IPS-NIHi7 (cell line): ENCODE measurements at regions not wholly inside any gene's neighbourhood (a gene's known extent, or its start where the extent isn't known, plus 50 kb on each side); places are given as distances from the start of the nearest gene placed in this dataset.
"Not testable (repeated sequence)": the region's sequence is repeated elsewhere in the genome, so short reads cannot be mapped to it uniquely, and the experiment has no call there.

Experiments
- DNase-seq: peaks from one replicate; pipeline ENCODE4 v3.0.0; 2012; ENCODE audit warnings: mixed read lengths; ENCODE audit errors: extremely low spot score

- DNase-seq, result no peak
Observed at GRCh38 chr1:222946436-222946835, 131.6 kb downstream of the DISP1 start.

DNA sequence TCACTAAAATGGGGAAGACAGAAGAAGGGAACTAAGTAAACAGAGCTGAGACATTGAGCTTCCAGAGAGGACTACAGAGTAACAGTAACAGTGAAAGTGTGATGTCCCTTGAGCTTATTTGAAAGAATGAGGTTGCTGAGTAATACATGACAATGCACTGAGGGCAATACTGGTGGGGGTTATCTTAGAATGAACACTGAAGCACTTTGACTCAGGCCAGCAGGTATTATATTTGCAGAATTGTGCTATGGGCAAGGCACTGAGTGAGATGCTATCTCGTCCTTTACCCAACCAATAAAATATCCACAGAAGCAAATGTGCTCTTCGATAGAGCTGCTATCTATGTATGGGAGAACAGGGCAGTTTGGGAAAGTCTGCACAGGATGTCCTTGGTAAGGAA lies 133.2 kb downstream of the DISP1 start:
- DNase-seq, result no peak

DNA sequence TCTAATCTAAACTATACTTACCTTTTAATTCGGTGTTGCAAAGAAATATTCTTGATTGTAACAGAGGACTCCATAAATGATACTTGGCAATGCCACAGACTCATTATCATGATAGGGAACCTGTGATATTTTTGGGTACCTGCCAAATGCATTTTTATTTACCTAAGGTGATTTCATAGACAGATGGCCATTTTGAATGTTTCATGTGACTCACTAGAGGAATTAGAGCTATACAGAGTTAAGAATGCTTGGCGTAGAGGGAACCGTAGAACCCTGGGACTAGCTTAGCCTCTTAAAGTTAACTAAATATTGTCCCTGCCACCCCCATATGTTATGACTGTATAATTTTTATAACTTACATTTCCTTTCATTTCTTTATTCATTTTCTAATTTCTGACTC lies 136.1 kb downstream of the DISP1 start:
- no peak for DNase-seq

DNA sequence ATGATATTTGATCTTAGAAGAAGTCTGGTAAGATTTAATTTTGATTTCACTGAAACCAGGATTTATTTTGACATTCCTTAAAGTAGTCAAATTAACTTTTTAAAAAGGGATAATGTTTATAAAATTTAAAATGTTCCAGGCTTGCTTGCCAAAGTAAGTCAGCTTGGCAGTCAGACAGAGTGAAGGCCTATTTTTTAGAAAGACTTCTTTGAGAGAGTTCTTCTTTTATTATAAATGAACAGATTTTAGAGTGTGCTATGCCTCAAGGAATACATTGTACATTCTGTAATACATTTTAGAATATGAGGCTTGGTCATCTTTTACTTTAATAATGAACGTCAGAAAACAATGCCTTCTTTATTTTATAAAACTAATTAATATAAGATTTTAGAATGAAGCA lies 138.7 kb downstream of the DISP1 start:
- no peak for DNase-seq

DNA sequence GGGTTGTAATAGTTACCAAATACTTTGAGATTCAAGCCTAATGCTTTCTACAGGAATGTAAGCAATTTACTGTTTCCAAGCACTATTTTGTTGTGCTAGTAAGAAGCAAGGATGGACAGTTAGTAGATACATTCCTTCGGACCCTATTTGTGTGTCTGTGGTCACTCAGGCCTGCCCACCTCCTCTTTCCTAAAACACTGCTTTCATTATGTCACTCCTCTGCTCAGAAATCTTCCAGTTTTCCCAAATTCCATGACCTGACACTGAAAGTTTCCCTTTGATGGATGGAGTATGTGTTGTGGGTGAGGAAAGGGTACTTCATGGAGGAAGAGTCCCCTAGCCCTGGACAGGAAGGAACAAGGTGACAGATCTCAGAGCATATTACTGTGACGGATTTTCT lies 141.1 kb downstream of the DISP1 start:
- DNase-seq, result no peak

DNA sequence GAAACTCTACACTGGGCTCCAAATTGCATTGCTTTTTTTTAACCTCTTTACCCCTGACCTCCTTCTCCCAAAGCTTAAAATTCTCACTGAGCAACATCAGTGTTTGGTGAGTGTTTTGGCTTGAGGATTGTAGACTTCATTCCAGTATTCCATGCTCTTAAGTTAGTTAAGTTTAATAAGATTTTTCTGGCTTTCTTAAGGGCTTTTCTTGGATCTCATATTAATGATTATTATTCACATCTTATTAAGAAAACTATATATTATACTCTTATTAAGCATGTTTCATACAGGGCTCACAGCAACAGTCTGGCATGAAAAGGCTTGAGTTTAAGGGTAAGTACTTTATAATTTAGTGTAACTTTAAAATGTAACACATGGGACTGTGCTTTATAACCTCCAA lies 141.8 kb downstream of the DISP1 start:
- DNase-seq, result no peak

GRCh38 chr1:222967466-222968240 lies 152.8 kb downstream of the DISP1 start:
- no peak for DNase-seq

- no peak for DNase-seq
Observed at GRCh38 chr1:222970040-222970439, 155.2 kb downstream of the DISP1 start.

DNA sequence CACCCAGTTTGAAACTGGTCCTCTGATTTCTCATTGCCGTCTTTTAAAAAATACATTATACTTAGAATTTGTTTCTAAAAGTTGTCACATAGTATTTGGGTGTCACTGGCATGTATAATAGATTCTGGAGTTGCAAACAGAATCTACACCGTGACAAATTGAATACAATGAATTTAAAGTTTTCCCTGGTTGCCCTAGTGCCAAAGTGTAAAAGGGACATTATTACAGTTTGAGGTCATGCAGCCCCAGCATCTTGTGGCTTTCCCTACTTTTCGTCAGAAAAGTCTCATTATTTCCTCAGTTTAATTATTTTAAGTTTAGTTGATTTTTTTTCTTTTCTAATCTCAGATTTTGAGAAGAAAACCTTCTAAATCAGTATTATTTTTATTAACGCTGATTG lies 155.9 kb downstream of the DISP1 start:
- DNase-seq, result no peak

DNA sequence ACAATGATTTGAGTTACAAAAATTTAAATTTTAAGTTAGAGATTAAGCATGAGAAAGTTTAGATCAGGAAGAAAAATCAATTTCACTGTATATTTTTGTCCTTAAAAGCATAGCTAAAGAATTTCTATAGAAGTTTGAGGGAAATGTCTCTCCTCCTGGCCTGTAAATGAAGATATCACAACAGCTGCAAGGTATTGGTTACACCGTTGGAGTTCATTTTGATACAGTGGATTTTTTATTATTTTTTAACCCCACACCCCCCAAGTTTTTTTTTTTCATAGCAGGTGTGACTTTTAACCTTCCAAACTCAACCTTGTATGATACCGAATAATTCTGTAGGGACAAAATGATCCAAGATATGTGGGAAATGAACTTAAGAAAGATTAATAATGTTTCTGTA lies 156.3 kb downstream of the DISP1 start:
- no peak for DNase-seq

- no peak for DNase-seq
Observed at GRCh38 chr1:222973561-222973960, 158.7 kb downstream of the DISP1 start.

GRCh38 chr1:222974496-222974895 lies 159.7 kb downstream of the DISP1 start:
- DNase-seq, result no peak

- DNase-seq, result no peak
Observed at GRCh38 chr1:222975472-222976122, 160.8 kb downstream of the DISP1 start.

- no peak for DNase-seq
Observed at GRCh38 chr1:222976453-222976852, 161.6 kb downstream of the DISP1 start.

DNA sequence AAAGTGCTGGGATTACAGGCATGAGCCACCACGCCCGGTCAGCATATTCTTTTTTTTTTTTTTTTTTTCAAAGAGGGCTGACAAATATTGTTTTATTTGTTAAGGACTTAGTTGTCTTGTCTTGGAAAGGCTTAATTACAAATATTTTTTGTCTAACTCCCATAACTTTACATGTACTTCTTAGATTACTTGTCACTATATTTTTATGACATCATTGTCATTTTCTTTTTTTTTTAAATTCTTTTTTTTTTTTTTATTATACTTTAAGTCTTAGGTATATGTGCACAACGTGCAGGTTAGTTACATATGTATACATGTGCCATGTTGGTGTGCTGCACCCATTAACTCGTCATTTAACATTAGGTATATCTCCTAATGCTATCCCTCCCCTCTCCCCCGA lies 162.5 kb downstream of the DISP1 start:
- DNase-seq, result not testable (repeated sequence)

- no peak for DNase-seq
Observed at GRCh38 chr1:222979561-222979960, 163.5 kb downstream of the TLR5 start.

- no peak for DNase-seq
Observed at GRCh38 chr1:222987674-222988076, 155.4 kb downstream of the TLR5 start.

GRCh38 chr1:222989443-222989842 lies 153.6 kb downstream of the TLR5 start:
- DNase-seq, result no peak

GRCh38 chr1:222991177-222991576 lies 151.9 kb downstream of the TLR5 start:
- no peak for DNase-seq

GRCh38 chr1:222991908-222992307 lies 151.1 kb downstream of the TLR5 start:
- no peak for DNase-seq

DNA sequence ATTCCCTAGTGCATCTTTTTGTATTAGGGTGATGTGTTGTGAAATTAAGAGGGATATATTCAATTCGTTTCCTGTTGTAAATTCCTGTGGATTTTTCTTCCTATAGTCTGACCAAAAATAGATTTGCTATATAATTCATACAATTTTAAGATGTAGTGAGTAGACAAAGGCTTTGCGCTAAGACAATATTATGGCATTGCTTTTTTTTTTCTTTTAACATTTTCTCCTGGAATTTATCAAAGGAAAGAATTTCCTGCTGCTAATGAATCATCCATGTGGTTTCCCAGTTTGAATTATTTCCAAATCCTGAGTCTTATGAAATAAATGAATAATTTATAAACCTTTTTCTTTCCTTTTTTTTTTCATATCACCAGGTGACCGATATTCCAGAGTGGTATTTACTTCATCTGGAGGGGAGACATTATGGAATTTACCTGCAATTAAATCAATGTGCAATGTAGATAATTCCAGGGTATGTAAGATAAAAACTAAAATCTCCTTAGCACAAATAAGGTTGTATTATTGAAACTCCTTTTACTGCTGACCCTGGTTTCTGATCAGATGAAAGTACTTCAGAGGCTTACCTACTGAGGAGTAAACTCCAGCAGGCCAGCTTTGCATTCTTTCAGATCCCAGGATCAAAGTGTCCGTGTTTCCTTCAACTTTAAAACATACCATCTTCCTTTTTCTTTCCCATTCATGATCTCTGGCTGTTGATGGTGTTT lies 148.4 kb downstream of the TLR5 start:
- DNase-seq, result no peak

GRCh38 chr1:222995236-222995580 lies 147.8 kb downstream of the TLR5 start:
- no peak for DNase-seq
